Tibial artery (tissue), 4 donors: ENCODE measurements at regions not wholly inside any gene's neighbourhood (a gene's known extent, or its start where the extent isn't known, plus 50 kb on each side); places are given as distances from the start of the nearest gene placed in this dataset.

Experiments used
- DNase-seq, 2 donors: peaks; one replicate each; pipeline ENCODE4 v3.0.0-alpha.2; 2019
- H3K27ac ChIP-seq, 2 donors: fragments of 200-600 bp; sonication (generic) in 1 of 2; 1 replicate in 1 of 2; 2 replicates in 1 of 2; pipeline ENCODE4 v1.5.1; 2018 to 2019; ENCODE audit warnings: mild to moderate bottlenecking in 1 of 2
- H3K27me3 ChIP-seq, 2 donors: fragments of 200-600 bp; sonication (generic) in 1 of 2; one replicate each; pipeline versions ENCODE4 v1.5.1 to v1.6.0; 2016 to 2019
- H3K36me3 ChIP-seq, 3 donors: fragments of 200-600 bp; sonication (generic) in 2 of 3; one replicate each; pipeline ENCODE4 v1.5.1; 2016 to 2019; ENCODE audit warnings: mild to moderate bottlenecking in 2 of 3
- H3K4me1 ChIP-seq, 4 donors: fragments of 200-600 bp; sonication (generic) in 2 of 4; 1 replicate in 3 of 4; 2 replicates in 1 of 4; pipeline ENCODE4 v1.5.1; 2016 to 2019
- H3K4me3 ChIP-seq, 2 donors: fragments of 200-600 bp; sonication (generic) in 1 of 2; 1 replicate in 1 of 2; 2 replicates in 1 of 2; pipeline ENCODE4 v1.5.1; 2018 to 2019; ENCODE audit warnings: mild to moderate bottlenecking in 2 of 2
- H3K9me3 ChIP-seq, 3 donors: fragments of 200-600 bp; sonication (generic) in 1 of 3; one replicate each; pipeline ENCODE4 v1.5.1; 2016 to 2019
- CTCF ChIP-seq, 2 experiments: fragments of 200-600 bp in 1 of 2; fragments of 450-650 bp in 1 of 2; IDR thresholded peaks; one replicate each; pipeline ENCODE4 v1.5.1; 2017 to 2019; ENCODE audit warnings: antibody characterized with exemption in 2 of 2, mild to moderate bottlenecking in 1 of 2, moderate library complexity in 1 of 2
- intact Hi-C: fragments of 100-400 bp; cut with DNase I; formaldehyde crosslinking; loops from one replicate; pipeline ENCODE4 v1.15.0; 2023; ENCODE audit warnings: low total_unique reads

GRCh38 chr3:59607656-59608055 is 557.8 kb upstream of the CFAP20DC start:
- H3K4me3 ChIP-seq = no peak overlapping the region
- DNase-seq = no peak
- H3K36me3 ChIP-seq = no peaks in the 10 kb centered on the region
- H3K9me3 ChIP-seq = no peaks in the 10 kb centered on the region
- no peak overlapping the region for H3K27ac ChIP-seq
- H3K4me1 ChIP-seq = no peaks in the 10 kb centered on the region
- TF ChIP-seq CTCF (IDR thresholded peaks at IDR 0.05) = peak; percentile 31 to 40
- no peaks in the 10 kb centered on the region for H3K27me3 ChIP-seq
- intact Hi-C loops = no loop called here

- no peak for DNase-seq
- H3K4me3 ChIP-seq = no peak overlapping the region
- H3K4me1 ChIP-seq = no peaks in the 10 kb centered on the region
- no peak overlapping the region for H3K27ac ChIP-seq
- H3K27me3 ChIP-seq = no peaks in the 10 kb centered on the region
- H3K9me3 ChIP-seq = no peaks in the 10 kb centered on the region
- no peaks in the 10 kb centered on the region for H3K36me3 ChIP-seq
- TF ChIP-seq CTCF (IDR thresholded peaks at IDR 0.05) = no peak
- intact Hi-C loops = no loop called here
Measured at GRCh38 chr3:59606638-59607266, 556.9 kb upstream of the CFAP20DC start.

GRCh38 chr3:59605944-59606534 is 556.2 kb upstream of the CFAP20DC start:
- no peaks in the 10 kb centered on the region for H3K27me3 ChIP-seq
- H3K27ac ChIP-seq = no peak overlapping the region
- no peak for TF ChIP-seq CTCF (IDR thresholded peaks at IDR 0.05)
- H3K9me3 ChIP-seq = no peaks in the 10 kb centered on the region
- no peaks in the 10 kb centered on the region for H3K4me1 ChIP-seq
- no peaks in the 10 kb centered on the region for H3K36me3 ChIP-seq
- no peak for DNase-seq
- no peak overlapping the region for H3K4me3 ChIP-seq
- intact Hi-C loops = no loop called here

- H3K9me3 ChIP-seq = no peaks in the 10 kb centered on the region
- H3K4me1 ChIP-seq = no peaks in the 10 kb centered on the region
- H3K27ac ChIP-seq = no peak overlapping the region
- intact Hi-C loops = no loop called here
- H3K36me3 ChIP-seq = no peaks in the 10 kb centered on the region
- no peak overlapping the region for H3K4me3 ChIP-seq
- no peak for TF ChIP-seq CTCF (IDR thresholded peaks at IDR 0.05)
- no peaks in the 10 kb centered on the region for H3K27me3 ChIP-seq
- DNase-seq = no peak
Measured at GRCh38 chr3:59605318-59605717, 555.5 kb upstream of the CFAP20DC start.

- H3K27ac ChIP-seq = no peak overlapping the region
- no peaks in the 10 kb centered on the region for H3K36me3 ChIP-seq
- intact Hi-C loops = no loop called here
- no peaks in the 10 kb centered on the region for H3K9me3 ChIP-seq
- no peak overlapping the region for H3K4me3 ChIP-seq
- TF ChIP-seq CTCF (IDR thresholded peaks at IDR 0.05) = no peak
- no peaks in the 10 kb centered on the region for H3K4me1 ChIP-seq
- DNase-seq = no peak
- no peaks in the 10 kb centered on the region for H3K27me3 ChIP-seq
Measured at GRCh38 chr3:59601486-59601885, 551.7 kb upstream of the CFAP20DC start.
